Liver (tissue), 8 donors: ENCODE measurements at regions not wholly inside any gene's neighbourhood (a gene's known extent, or its start where the extent isn't known, plus 50 kb on each side); places are given as distances from the start of the nearest gene placed in this dataset.
A peak's percentile ranks its signal among the peaks of the same experiment; 100 is the strongest.

Source experiments
- DNase-seq: peaks from one replicate; pipeline ENCODE4 v3.0.0-alpha.2; 2017; ENCODE audit warnings: low spot score
- H3K27ac ChIP-seq, 2 donors: one replicate each; pipeline ENCODE4 v1.7.0; 2013; ENCODE audit warnings: inconsistent platforms in 2 of 2, low read length in 2 of 2, control low read depth in 1 of 2, low read depth in 1 of 2, mild to moderate bottlenecking in 1 of 2
- H3K27me3 ChIP-seq, 4 donors: one replicate each; pipeline versions ENCODE4 v1.6.1 to v1.7.0; 2013; ENCODE audit warnings: low read length in 3 of 4, inconsistent platforms in 1 of 4, mild to moderate bottlenecking in 1 of 4, moderate library complexity in 1 of 4; ENCODE audit not compliant: control insufficient read depth in 4 of 4, insufficient read depth in 4 of 4
- H3K36me3 ChIP-seq, 4 donors: one replicate each; pipeline versions ENCODE4 v1.6.1 to v1.7.0; 2013; ENCODE audit warnings: low read length in 3 of 4, mild to moderate bottlenecking in 3 of 4, low read depth in 1 of 4, moderate library complexity in 1 of 4; ENCODE audit not compliant: control insufficient read depth in 4 of 4, insufficient read depth in 3 of 4
- H3K4me1 ChIP-seq, 4 donors: one replicate each; pipeline versions ENCODE4 v1.6.1 to v1.7.0; 2013; ENCODE audit warnings: low read length in 3 of 4, mild to moderate bottlenecking in 3 of 4, moderate library complexity in 1 of 4; ENCODE audit not compliant: control insufficient read depth in 4 of 4, insufficient read depth in 4 of 4
- H3K4me3 ChIP-seq, 3 donors: one replicate each; pipeline versions ENCODE4 v1.6.1 to v1.7.0; 2013; ENCODE audit warnings: low read length in 3 of 3, control low read depth in 1 of 3, low read depth in 1 of 3, mild to moderate bottlenecking in 1 of 3
- H3K9ac ChIP-seq, 2 donors: one replicate each; pipeline ENCODE4 v1.7.0; 2013; ENCODE audit warnings: low read length in 2 of 2, mild to moderate bottlenecking in 2 of 2, moderate library complexity in 2 of 2, control low read depth in 1 of 2, low read depth in 1 of 2
- H3K9me3 ChIP-seq, 4 donors: one replicate each; pipeline versions ENCODE4 v1.6.1 to v1.7.0; 2013; ENCODE audit warnings: low read length in 3 of 4; ENCODE audit not compliant: control insufficient read depth in 4 of 4
- ATF3 ChIP-seq: IDR thresholded peaks from 2 replicates; pipeline ENCODE4 v1.6.1; 2016; ENCODE audit warnings: antibody characterized with exemption
- CTCF ChIP-seq: fragments of 150-350 bp; IDR thresholded peaks from 2 replicates; pipeline ENCODE4 v1.5.1; 2017; ENCODE audit warnings: improper control_type of control experiment, low read depth, low read length; ENCODE audit not compliant: missing input control
- EGR1 ChIP-seq, 2 donors: IDR thresholded peaks; 2 replicates each; pipeline ENCODE4 v1.6.1; 2016 to 2018; ENCODE audit warnings: antibody characterized with exemption in 2 of 2, low read depth in 2 of 2
- FOXA1 ChIP-seq: IDR thresholded peaks from 2 replicates; pipeline ENCODE4 v1.6.1; 2016; ENCODE audit warnings: antibody characterized with exemption
- FOXA2 ChIP-seq: IDR thresholded peaks from 2 replicates; pipeline ENCODE4 v1.6.1; 2016; ENCODE audit warnings: antibody characterized with exemption
- GABPA ChIP-seq, 2 donors: IDR thresholded peaks in 1 of 2; conservative IDR thresholded peaks in 1 of 2; 2 replicates each; pipeline ENCODE4 v1.6.1; 2016; ENCODE audit warnings: antibody characterized with exemption in 2 of 2, mild to moderate bottlenecking in 1 of 2, moderate library complexity in 1 of 2
- HNF4A ChIP-seq, 2 donors: conservative IDR thresholded peaks; 2 replicates each; pipeline ENCODE4 v1.6.1; 2016; ENCODE audit warnings: antibody characterized with exemption in 2 of 2, mild to moderate bottlenecking in 2 of 2
- HNF4G ChIP-seq: IDR thresholded peaks from 2 replicates; pipeline ENCODE4 v1.6.1; 2016; ENCODE audit warnings: antibody characterized with exemption
- JUND ChIP-seq, 2 donors: IDR thresholded peaks; 2 replicates each; pipeline ENCODE4 v1.6.1; 2016; ENCODE audit warnings: antibody characterized with exemption in 2 of 2
- MAX ChIP-seq: IDR thresholded peaks from 2 replicates; pipeline ENCODE4 v1.6.1; 2016; ENCODE audit warnings: antibody characterized with exemption
- NR2F2 ChIP-seq: IDR thresholded peaks from 2 replicates; pipeline ENCODE4 v1.6.1; 2016; ENCODE audit warnings: antibody characterized with exemption
- RAD21 ChIP-seq, 2 donors: IDR thresholded peaks; 2 replicates each; pipeline ENCODE4 v1.6.1; 2016; ENCODE audit warnings: antibody characterized with exemption in 2 of 2, mild to moderate bottlenecking in 2 of 2
- REST ChIP-seq: IDR thresholded peaks from 2 replicates; pipeline ENCODE4 v1.6.1; 2016; ENCODE audit warnings: antibody characterized with exemption, mild to moderate bottlenecking
- RXRA ChIP-seq, 2 donors: IDR thresholded peaks; 2 replicates each; pipeline ENCODE4 v1.6.1; 2017 to 2018; ENCODE audit warnings: antibody characterized with exemption in 2 of 2, mild to moderate bottlenecking in 1 of 2
- SP1 ChIP-seq: IDR thresholded peaks from 2 replicates; pipeline ENCODE4 v1.6.1; 2018; ENCODE audit warnings: antibody characterized with exemption, mild to moderate bottlenecking
- TAF1 ChIP-seq: conservative IDR thresholded peaks from 2 replicates; pipeline ENCODE4 v1.6.1; 2016; ENCODE audit warnings: antibody characterized with exemption, mild to moderate bottlenecking
- YY1 ChIP-seq: IDR thresholded peaks from 2 replicates; pipeline ENCODE4 v1.6.1; 2016; ENCODE audit warnings: antibody characterized with exemption, mild to moderate bottlenecking
- ZBTB33 ChIP-seq: IDR thresholded peaks from 2 replicates; pipeline ENCODE4 v1.6.1; 2016; ENCODE audit warnings: antibody characterized with exemption
- WGBS: extraction: QIAGEN DNeasy Blood & Tissue Kit; methylation state at CpG from one replicate; pipeline ENCODE4 v1.1.7; 2013; 5-methylcytosine and 5-hydroxymethylcytosine counted together
- donor health status: healthy.
- donor health status: healthy.
- donor health status: healthy.
- donor health status: healthy.
- donor health status: healthy.

- Histone ChIP-seq H3K4me1 (no peaks in the 10 kb centered on the region), H3K27me3 (no peaks in the 10 kb centered on the region), H3K9me3 (no peaks in the 10 kb centered on the region), H3K4me3 (no peak overlapping the region), H3K36me3 (no peaks in the 10 kb centered on the region), H3K27ac (no peak overlapping the region), H3K9ac (no peak overlapping the region)
- DNase-seq = no peak
- WGBS = 5% methylated on average over 3 of the region's 3 CpGs
- TF ChIP-seq RAD21 (IDR thresholded peaks at IDR 0.05) (peak in 1 of 2 donors; percentile 19), YY1 (no peak)
Measured at GRCh38 chrX:147550217-147550616, 361.5 kb upstream of the FMR1 start.

GRCh38 chrX:147559191-147559590, 352.5 kb upstream of the FMR1 start:
- H3K9ac ChIP-seq = no peak overlapping the region
- no peak overlapping the region for H3K27ac ChIP-seq
- H3K4me3 ChIP-seq = no peak overlapping the region
- H3K27me3 ChIP-seq = no peaks in the 10 kb centered on the region
- H3K4me1 ChIP-seq = no peaks in the 10 kb centered on the region
- no peak for DNase-seq
- no peaks in the 10 kb centered on the region for H3K9me3 ChIP-seq
- WGBS = 62% methylated on average over 1 of the region's 1 CpG
- H3K36me3 ChIP-seq = no peaks in the 10 kb centered on the region
- no peak for TF ChIP-seq ZBTB33
- no peak for TF ChIP-seq GABPA (IDR thresholded peaks at IDR 0.05 in 1 of 2, conservative IDR thresholded peaks at IDR 0.05 in 1 of 2)
- no peak for TF ChIP-seq HNF4A (conservative IDR thresholded peaks at IDR 0.05)
- TF ChIP-seq MAX = no peak
- TF ChIP-seq NR2F2 = no peak
- no peak for TF ChIP-seq SP1
- no peak for TF ChIP-seq REST
- no peak for TF ChIP-seq EGR1 (IDR thresholded peaks at IDR 0.05; ENCODE audit: low read depth in 2 of 2)
- no peak for TF ChIP-seq FOXA1
- TF ChIP-seq RXRA (IDR thresholded peaks at IDR 0.05) = no peak
- TF ChIP-seq JUND (IDR thresholded peaks at IDR 0.05) = no peak
- no peak for TF ChIP-seq RAD21 (IDR thresholded peaks at IDR 0.05)
- TF ChIP-seq ATF3 = no peak
- TF ChIP-seq HNF4G = no peak
- no peak for TF ChIP-seq CTCF
- TF ChIP-seq FOXA2 = no peak
- no peak for TF ChIP-seq YY1
- no peak for TF ChIP-seq TAF1
